Hepatocyte (in vitro differentiated cells): ENCODE measurements at regions not wholly inside any gene's neighbourhood (a gene's known extent, or its start where the extent isn't known, plus 50 kb on each side); places are given as distances from the start of the nearest gene placed in this dataset.

Experiments
- DNase-seq: peaks from one replicate; pipeline ENCODE4 v3.0.0-alpha.2; 2016; ENCODE audit warnings: low spot score
- H2AFZ ChIP-seq: fragments of 200-600 bp; sonication (generic); 2 replicates; pipeline ENCODE4 v1.6.0; 2016; ENCODE audit warnings: antibody characterized with exemption, mild to moderate bottlenecking
- H3K27ac ChIP-seq: fragments of 200-600 bp; sonication (generic); 2 replicates; pipeline ENCODE4 v1.5.1; 2016; ENCODE audit warnings: mild to moderate bottlenecking
- H3K27me3 ChIP-seq: fragments of 200-600 bp; sonication (generic); 2 replicates; pipeline ENCODE4 v1.6.1; 2016
- H3K36me3 ChIP-seq: fragments of 200-600 bp; sonication (generic); replicated peaks from 2 replicates; pipeline ENCODE4 v1.5.1; 2016; ENCODE audit warnings: low read depth; ENCODE audit not compliant: insufficient read depth
- H3K4me1 ChIP-seq: fragments of 200-600 bp; sonication (generic); 2 replicates; pipeline ENCODE4 v1.5.1; 2016; ENCODE audit warnings: mild to moderate bottlenecking, moderate library complexity; ENCODE audit not compliant: insufficient read depth
- H3K4me2 ChIP-seq: fragments of 200-600 bp; sonication (generic); 2 replicates; pipeline ENCODE4 v1.6.0; 2016
- H3K4me3 ChIP-seq: fragments of 200-600 bp; sonication (generic); 2 replicates; pipeline ENCODE4 v1.5.1; 2016; ENCODE audit warnings: mild to moderate bottlenecking
- H3K79me2 ChIP-seq: fragments of 200-600 bp; sonication (generic); 2 replicates; pipeline ENCODE4 v1.6.0; 2017; ENCODE audit warnings: mild to moderate bottlenecking
- H3K9me2 ChIP-seq: fragments of 200-600 bp; sonication (generic); replicated peaks from 2 replicates; pipeline ENCODE4 v1.6.0; 2017; ENCODE audit warnings: mild to moderate bottlenecking; ENCODE audit not compliant: insufficient read depth
- H3K9me3 ChIP-seq: fragments of 200-600 bp; sonication (generic); 2 replicates; pipeline ENCODE4 v1.5.1; 2016; ENCODE audit warnings: low read depth, mild to moderate bottlenecking
- H4K20me1 ChIP-seq: fragments of 200-600 bp; sonication (generic); 2 replicates; pipeline ENCODE4 v1.6.0; 2016; ENCODE audit warnings: mild to moderate bottlenecking; ENCODE audit not compliant: insufficient read depth, poor library complexity, severe bottlenecking
- CTCF ChIP-seq: fragments of 200-600 bp; sonication (generic); IDR thresholded peaks from 2 replicates; pipeline ENCODE4 v1.5.1; 2016; ENCODE audit warnings: antibody characterized with exemption, mild to moderate bottlenecking; ENCODE audit not compliant: poor library complexity
- EZH2 ChIP-seq: fragments of 200-600 bp; sonication (generic); IDR thresholded peaks from 2 replicates; pipeline ENCODE4 v1.6.1; 2016; ENCODE audit warnings: antibody characterized with exemption, mild to moderate bottlenecking, borderline replicate concordance
- EZH2phosphoT487 ChIP-seq: fragments of 200-600 bp; sonication (generic); IDR thresholded peaks from one replicate; pipeline ENCODE4 v1.6.1; 2018; ENCODE audit warnings: antibody characterized with exemption, mild to moderate bottlenecking, low read depth, moderate library complexity; ENCODE audit not compliant: unreplicated experiment, severe bottlenecking
- WGBS: methylation state at CpG from one replicate; pipeline ENCODE4 v1.1.6; 2016; ENCODE audit warnings: low lambda C conversion rate; ENCODE audit errors: missing lambda C conversion rate; 5-methylcytosine and 5-hydroxymethylcytosine counted together

- Histone ChIP-seq H3K4me1 (peaks cover 15% of the 10 kb centered on the region), H3K27ac (peak overlapping the region; percentile 92), H3K4me2 (peak overlapping the region; percentile 76), H3K27me3 (no peaks in the 10 kb centered on the region), H3K4me3 (peak overlapping the region; percentile 89), H3K79me2 (peaks cover 42% of the 10 kb centered on the region), H4K20me1 (peaks cover 12% of the 10 kb centered on the region), H2AFZ (peak overlapping the region; percentile 55), H3K9me3 (no peaks in the 10 kb centered on the region), H3K9me2 (no peaks in the 10 kb centered on the region), H3K36me3 (no peaks in the 10 kb centered on the region)
- WGBS, result under 1% methylated on average over 26 of the region's 44 CpGs
- TF ChIP-seq EZH2 (no peak), CTCF (no peak), EZH2phosphoT487 (no peak)
- peak; percentile 67 for DNase-seq
Observed at GRCh38 chr3:11718637-11719405, 75.1 kb upstream of the VGLL4 start.

- Histone ChIP-seq H3K79me2 (peaks cover 50% of the 10 kb centered on the region), H3K9me2 (no peaks in the 10 kb centered on the region), H3K4me3 (peak overlapping the region; percentile 89), H3K4me2 (peak overlapping the region; percentile 76), H3K9me3 (no peaks in the 10 kb centered on the region), H3K27ac (peak overlapping the region; percentile 92), H3K4me1 (peaks cover 15% of the 10 kb centered on the region), H2AFZ (peak overlapping the region; percentile 55), H3K36me3 (no peaks in the 10 kb centered on the region), H4K20me1 (peaks cover 12% of the 10 kb centered on the region), H3K27me3 (no peaks in the 10 kb centered on the region)
- peak; percentile 35 for DNase-seq
- 8% methylated on average over 9 of the region's 9 CpGs for WGBS
- TF ChIP-seq EZH2 (no peak), EZH2phosphoT487 (no peak), CTCF (no peak)
Observed at GRCh38 chr3:11717768-11718636, 74.3 kb upstream of the VGLL4 start.

GRCh38 chr3:11717301-11717700 is 73.6 kb upstream of the VGLL4 start:
- peak overlapping the region; percentile 89 for H3K4me3 ChIP-seq
- H3K79me2 ChIP-seq, result peaks cover 57% of the 10 kb centered on the region
- H2AFZ ChIP-seq, result no peak overlapping the region
- H3K4me1 ChIP-seq, result peaks cover 15% of the 10 kb centered on the region
- H3K9me3 ChIP-seq, result no peaks in the 10 kb centered on the region
- no peak for DNase-seq
- H3K27me3 ChIP-seq, result no peaks in the 10 kb centered on the region
- H3K4me2 ChIP-seq, result peak overlapping the region; percentile 76
- H3K27ac ChIP-seq, result peak overlapping the region; percentile 92
- no peak for TF ChIP-seq EZH2
- TF ChIP-seq EZH2phosphoT487, result no peak
- no peak for TF ChIP-seq CTCF
- 43% methylated on average over 6 of the region's 6 CpGs for WGBS
- no peaks in the 10 kb centered on the region for H3K36me3 ChIP-seq
- no peaks in the 10 kb centered on the region for H3K9me2 ChIP-seq
- peaks cover 17% of the 10 kb centered on the region for H4K20me1 ChIP-seq
